IMR-90 (cell line): ENCODE measurements at regions not wholly inside any gene's neighbourhood (a gene's known extent, or its start where the extent isn't known, plus 50 kb on each side); places are given as distances from the start of the nearest gene placed in this dataset.

Experiments used
- TF ChIP-seq, protein P1 (sequence below): fragments of 150-350 bp; IDR thresholded peaks from 2 replicates; pipeline ENCODE4 v1.6.1; 2017; ENCODE audit warnings: mild to moderate bottlenecking, antibody characterized with exemption, low read length, low read depth
- TF ChIP-seq, protein P2 (sequence below): conservative IDR thresholded peaks from 2 replicates; pipeline ENCODE4 v1.5.1; 2012; ENCODE audit warnings: mild to moderate bottlenecking, low read depth, low read length, improper control_type of control experiment

- TF ChIP-seq, protein P1, sequence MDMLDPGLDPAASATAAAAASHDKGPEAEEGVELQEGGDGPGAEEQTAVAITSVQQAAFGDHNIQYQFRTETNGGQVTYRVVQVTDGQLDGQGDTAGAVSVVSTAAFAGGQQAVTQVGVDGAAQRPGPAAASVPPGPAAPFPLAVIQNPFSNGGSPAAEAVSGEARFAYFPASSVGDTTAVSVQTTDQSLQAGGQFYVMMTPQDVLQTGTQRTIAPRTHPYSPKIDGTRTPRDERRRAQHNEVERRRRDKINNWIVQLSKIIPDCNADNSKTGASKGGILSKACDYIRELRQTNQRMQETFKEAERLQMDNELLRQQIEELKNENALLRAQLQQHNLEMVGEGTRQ = no peak
- TF ChIP-seq, protein P2, sequence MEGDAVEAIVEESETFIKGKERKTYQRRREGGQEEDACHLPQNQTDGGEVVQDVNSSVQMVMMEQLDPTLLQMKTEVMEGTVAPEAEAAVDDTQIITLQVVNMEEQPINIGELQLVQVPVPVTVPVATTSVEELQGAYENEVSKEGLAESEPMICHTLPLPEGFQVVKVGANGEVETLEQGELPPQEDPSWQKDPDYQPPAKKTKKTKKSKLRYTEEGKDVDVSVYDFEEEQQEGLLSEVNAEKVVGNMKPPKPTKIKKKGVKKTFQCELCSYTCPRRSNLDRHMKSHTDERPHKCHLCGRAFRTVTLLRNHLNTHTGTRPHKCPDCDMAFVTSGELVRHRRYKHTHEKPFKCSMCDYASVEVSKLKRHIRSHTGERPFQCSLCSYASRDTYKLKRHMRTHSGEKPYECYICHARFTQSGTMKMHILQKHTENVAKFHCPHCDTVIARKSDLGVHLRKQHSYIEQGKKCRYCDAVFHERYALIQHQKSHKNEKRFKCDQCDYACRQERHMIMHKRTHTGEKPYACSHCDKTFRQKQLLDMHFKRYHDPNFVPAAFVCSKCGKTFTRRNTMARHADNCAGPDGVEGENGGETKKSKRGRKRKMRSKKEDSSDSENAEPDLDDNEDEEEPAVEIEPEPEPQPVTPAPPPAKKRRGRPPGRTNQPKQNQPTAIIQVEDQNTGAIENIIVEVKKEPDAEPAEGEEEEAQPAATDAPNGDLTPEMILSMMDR = no peak
These were observed 81.2 kb downstream of the FAM124B start for GRCh38 chr2:224320660-224321059.
